DND-41 (cell line): ENCODE measurements at regions not wholly inside any gene's neighbourhood (a gene's known extent, or its start where the extent isn't known, plus 50 kb on each side); places are given as distances from the start of the nearest gene placed in this dataset.
"Not testable (repeated sequence)": the region's sequence is repeated elsewhere in the genome, so short reads cannot be mapped to it uniquely, and the experiment has no call there.

Experiments
- ATAC-seq: fragments of 200-7000 bp; cut with Tn5 transposase; 3 replicates; pipeline ENCODE4 v1.9.1; 2021; ENCODE audit warnings: low read depth; ENCODE audit not compliant: insufficient read depth
- DNase-seq: peaks from one replicate; pipeline ENCODE4 v3.0.0-alpha.2; 2020
- H2AFZ ChIP-seq: 2 replicates; pipeline ENCODE4 v1.6.0; 2012; ENCODE audit warnings: low read depth, low read length
- H3K27ac ChIP-seq: 2 replicates; pipeline ENCODE4 v1.5.1; 2012; ENCODE audit warnings: low read length, inconsistent platforms
- H3K27me3 ChIP-seq: fragments of 200-600 bp; sonication (generic); 2 replicates; pipeline ENCODE4 v1.6.0; 2012; ENCODE audit warnings: low read length, mild to moderate bottlenecking, inconsistent platforms; ENCODE audit not compliant: insufficient read depth, poor library complexity
- H3K36me3 ChIP-seq: 2 replicates; pipeline ENCODE4 v1.5.1; 2012; ENCODE audit warnings: low read length, inconsistent platforms; ENCODE audit not compliant: insufficient read depth
- H3K4me1 ChIP-seq: 2 replicates; pipeline ENCODE4 v1.5.1; 2012; ENCODE audit warnings: mild to moderate bottlenecking, low read length; ENCODE audit not compliant: insufficient read depth
- H3K4me2 ChIP-seq: 2 replicates; pipeline ENCODE4 v1.6.0; 2012; ENCODE audit warnings: mild to moderate bottlenecking, moderate library complexity, low read length, inconsistent platforms; ENCODE audit not compliant: insufficient read depth
- H3K4me3 ChIP-seq, 2 experiments: fragments of 200-600 bp in 1 of 2; shearing (Covaris generic) in 1 of 2; 2 replicates each; pipeline ENCODE4 v1.5.1; 2012 to 2016; ENCODE audit warnings: inconsistent platforms in 2 of 2, low read length in 2 of 2, mild to moderate bottlenecking in 2 of 2, low read depth in 1 of 2, moderate library complexity in 1 of 2
- H3K79me2 ChIP-seq: 2 replicates; pipeline ENCODE4 v1.6.0; 2012; ENCODE audit warnings: low read length, inconsistent platforms; ENCODE audit not compliant: insufficient read depth
- H3K9ac ChIP-seq: 2 replicates; pipeline ENCODE4 v1.6.0; 2012; ENCODE audit warnings: low read depth, mild to moderate bottlenecking, inconsistent platforms, low read length, moderate library complexity
- H3K9me3 ChIP-seq: 2 replicates; pipeline ENCODE4 v1.5.1; 2012; ENCODE audit warnings: low read length, moderate library complexity, mild to moderate bottlenecking, inconsistent platforms; ENCODE audit not compliant: insufficient read depth, severe bottlenecking
- H4K20me1 ChIP-seq: 2 replicates; pipeline ENCODE4 v1.6.0; 2012; ENCODE audit warnings: low read length; ENCODE audit not compliant: insufficient read depth
- CTCF ChIP-seq: IDR thresholded peaks from 2 replicates; pipeline ENCODE4 v1.5.1; 2012; ENCODE audit warnings: borderline replicate concordance, low read length, moderate library complexity, mild to moderate bottlenecking; ENCODE audit not compliant: poor library complexity, severe bottlenecking; ENCODE audit errors: extremely low read depth
- EZH2 ChIP-seq: IDR thresholded peaks from 3 replicates; pipeline ENCODE4 v1.6.1; 2012; ENCODE audit warnings: borderline replicate concordance, low read depth, mild to moderate bottlenecking, moderate library complexity, low read length, inconsistent platforms; ENCODE audit not compliant: severe bottlenecking

GRCh38 chr20:29763821-29764511 is 1493.5 kb upstream of the DEFB115 start:
- no peaks in the 10 kb centered on the region for H3K4me1 ChIP-seq
- peaks cover 17% of the 10 kb centered on the region for H3K9me3 ChIP-seq
- H2AFZ ChIP-seq, result no peak overlapping the region
- DNase-seq (no peak), ATAC-seq (no peak)
- H3K9ac ChIP-seq, result no peak overlapping the region
- TF ChIP-seq CTCF, result no peak
- TF ChIP-seq EZH2, result no peak
- H3K79me2 ChIP-seq, result no peaks in the 10 kb centered on the region
- no peaks in the 10 kb centered on the region for H3K36me3 ChIP-seq
- no peaks in the 10 kb centered on the region for H3K27me3 ChIP-seq
- no peak overlapping the region for H3K4me2 ChIP-seq
- no peak overlapping the region for H3K27ac ChIP-seq
- H4K20me1 ChIP-seq, result no peaks in the 10 kb centered on the region
- no peak overlapping the region for H3K4me3 ChIP-seq

- not testable (repeated sequence) for H3K79me2 ChIP-seq, H4K20me1 ChIP-seq, H3K4me2 ChIP-seq, H3K9ac ChIP-seq, H3K27me3 ChIP-seq, H3K27ac ChIP-seq, H2AFZ ChIP-seq, H3K36me3 ChIP-seq, H3K4me3 ChIP-seq, H3K4me1 ChIP-seq
- peak; percentile 63 for DNase-seq
- peak; percentile 56; the same call in 2 of the 3 replicates for ATAC-seq
- H3K9me3 ChIP-seq, result peaks cover 17% of the 10 kb centered on the region
- TF ChIP-seq CTCF, result peak; percentile 64
Measured at GRCh38 chr20:29764922-29765610, 1492.4 kb upstream of the DEFB115 start.

- not testable (repeated sequence) for H3K27ac ChIP-seq, H3K9me3 ChIP-seq
Measured at GRCh38 chr20:29778033-29778432, 1479.4 kb upstream of the DEFB115 start.

GRCh38 chr20:29781217-29781616 is 1476.2 kb upstream of the DEFB115 start:
- not testable (repeated sequence) for H2AFZ ChIP-seq, H3K4me1 ChIP-seq, H3K36me3 ChIP-seq, H3K79me2 ChIP-seq, H3K27me3 ChIP-seq, H3K4me3 ChIP-seq, H3K9ac ChIP-seq, H3K27ac ChIP-seq, H4K20me1 ChIP-seq, ATAC-seq, DNase-seq, H3K9me3 ChIP-seq, H3K4me2 ChIP-seq

More at GRCh38 chr20:29778033-29778432, 1479.4 kb upstream of the DEFB115 start:
- H4K20me1 ChIP-seq, H3K4me3 ChIP-seq, H2AFZ ChIP-seq, H3K27me3 ChIP-seq, H3K36me3 ChIP-seq, H3K9ac ChIP-seq, H3K4me2 ChIP-seq, DNase-seq, H3K79me2 ChIP-seq, ATAC-seq, H3K4me1 ChIP-seq: not testable (repeated sequence)

- not testable (repeated sequence) for H4K20me1 ChIP-seq, H2AFZ ChIP-seq, DNase-seq, H3K4me3 ChIP-seq, H3K9me3 ChIP-seq, H3K27me3 ChIP-seq, H3K9ac ChIP-seq, H3K4me1 ChIP-seq, H3K27ac ChIP-seq, H3K36me3 ChIP-seq, H3K79me2 ChIP-seq, ATAC-seq, H3K4me2 ChIP-seq
Measured at GRCh38 chr20:29781891-29782290, 1475.6 kb upstream of the DEFB115 start.

- DNase-seq, H3K4me3 ChIP-seq, H3K36me3 ChIP-seq, H3K9ac ChIP-seq, H3K4me2 ChIP-seq, H2AFZ ChIP-seq, H3K27ac ChIP-seq, H3K27me3 ChIP-seq, H4K20me1 ChIP-seq, H3K4me1 ChIP-seq, H3K79me2 ChIP-seq, ATAC-seq: not testable (repeated sequence)
- peaks cover 10% of the 10 kb centered on the region for H3K9me3 ChIP-seq
Measured at GRCh38 chr20:29787456-29787855, 1470.0 kb upstream of the DEFB115 start.
